Stomach (tissue), 4 donors: ENCODE measurements at regions not wholly inside any gene's neighbourhood (a gene's known extent, or its start where the extent isn't known, plus 50 kb on each side); places are given as distances from the start of the nearest gene placed in this dataset.

ENCODE experiments used
- EP300 ChIP-seq: sonication (generic); formaldehyde crosslinking; IDR thresholded peaks from one replicate; pipeline ENCODE4 v1.6.1; 2017; ENCODE audit warnings: antibody characterized with exemption
- TF ChIP-seq, protein P1 (sequence below), 7 experiments: fragments of 450-650 bp in 4 of 7; fragments of 200-600 bp in 3 of 7; sonication (generic) in 3 of 7; IDR thresholded peaks; one replicate each; pipeline ENCODE4 v1.5.1; 2016 to 2019; ENCODE audit warnings: antibody characterized with exemption in 7 of 7, control low read depth in 2 of 7, mild to moderate bottlenecking in 1 of 7

GRCh38 chr1:99173282-99173681 is 91.0 kb upstream of the PLPPR4 start:
- TF ChIP-seq, protein P1, sequence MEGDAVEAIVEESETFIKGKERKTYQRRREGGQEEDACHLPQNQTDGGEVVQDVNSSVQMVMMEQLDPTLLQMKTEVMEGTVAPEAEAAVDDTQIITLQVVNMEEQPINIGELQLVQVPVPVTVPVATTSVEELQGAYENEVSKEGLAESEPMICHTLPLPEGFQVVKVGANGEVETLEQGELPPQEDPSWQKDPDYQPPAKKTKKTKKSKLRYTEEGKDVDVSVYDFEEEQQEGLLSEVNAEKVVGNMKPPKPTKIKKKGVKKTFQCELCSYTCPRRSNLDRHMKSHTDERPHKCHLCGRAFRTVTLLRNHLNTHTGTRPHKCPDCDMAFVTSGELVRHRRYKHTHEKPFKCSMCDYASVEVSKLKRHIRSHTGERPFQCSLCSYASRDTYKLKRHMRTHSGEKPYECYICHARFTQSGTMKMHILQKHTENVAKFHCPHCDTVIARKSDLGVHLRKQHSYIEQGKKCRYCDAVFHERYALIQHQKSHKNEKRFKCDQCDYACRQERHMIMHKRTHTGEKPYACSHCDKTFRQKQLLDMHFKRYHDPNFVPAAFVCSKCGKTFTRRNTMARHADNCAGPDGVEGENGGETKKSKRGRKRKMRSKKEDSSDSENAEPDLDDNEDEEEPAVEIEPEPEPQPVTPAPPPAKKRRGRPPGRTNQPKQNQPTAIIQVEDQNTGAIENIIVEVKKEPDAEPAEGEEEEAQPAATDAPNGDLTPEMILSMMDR (IDR thresholded peaks at IDR 0.05): no peak
- no peak for TF ChIP-seq EP300
